ENCODE measurements at regions not wholly inside any gene's neighbourhood (a gene's known extent, or its start where the extent isn't known, plus 50 kb on each side); places are given as distances from the start of the nearest gene placed in this dataset.

DNA sequence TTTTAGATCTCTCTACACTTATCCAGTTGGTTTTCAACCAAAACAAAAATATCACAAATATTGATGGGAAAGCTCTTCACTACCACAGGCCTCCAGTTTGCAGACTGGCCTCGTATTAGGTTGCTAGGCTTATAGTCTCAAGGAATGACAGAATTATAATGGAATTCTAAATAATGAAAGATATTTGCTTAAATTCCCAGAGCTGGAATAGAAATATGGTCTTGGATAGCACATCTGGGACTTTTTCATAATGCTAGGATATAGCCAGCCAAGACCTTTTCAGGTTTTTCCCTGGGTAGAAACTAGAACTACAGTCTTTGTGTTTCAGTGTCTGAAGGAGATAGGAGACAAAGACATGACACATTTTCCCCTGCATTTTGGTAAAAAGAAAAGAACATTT lies 121.9 kb upstream of the STAC start:
- no peak for DNase-seq (ENCODE audit: low read depth in 3 of 3, low spot score in 1 of 3)

DNA sequence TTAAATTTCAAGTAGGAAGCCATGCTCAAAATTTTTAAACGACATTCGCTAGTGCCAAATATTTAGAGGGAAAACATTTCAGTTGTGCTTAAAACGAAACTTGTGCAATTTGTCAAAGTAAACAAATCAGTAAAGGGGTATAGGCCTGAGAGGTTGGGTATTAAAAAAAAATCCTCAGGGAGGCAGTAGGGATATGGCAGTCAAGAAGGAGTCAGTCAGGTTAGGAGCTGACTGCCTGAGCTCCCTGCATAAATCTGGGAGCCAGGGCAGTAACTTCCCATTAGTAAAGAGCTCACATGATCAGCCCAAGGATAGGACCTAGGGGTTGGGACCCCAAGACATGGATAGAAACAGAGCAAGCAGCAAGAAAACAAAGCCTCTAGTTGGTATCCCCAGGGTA lies 120.7 kb upstream of the STAC start:
- no peak for DNase-seq (ENCODE audit: low read depth in 3 of 3, low spot score in 1 of 3)

DNA sequence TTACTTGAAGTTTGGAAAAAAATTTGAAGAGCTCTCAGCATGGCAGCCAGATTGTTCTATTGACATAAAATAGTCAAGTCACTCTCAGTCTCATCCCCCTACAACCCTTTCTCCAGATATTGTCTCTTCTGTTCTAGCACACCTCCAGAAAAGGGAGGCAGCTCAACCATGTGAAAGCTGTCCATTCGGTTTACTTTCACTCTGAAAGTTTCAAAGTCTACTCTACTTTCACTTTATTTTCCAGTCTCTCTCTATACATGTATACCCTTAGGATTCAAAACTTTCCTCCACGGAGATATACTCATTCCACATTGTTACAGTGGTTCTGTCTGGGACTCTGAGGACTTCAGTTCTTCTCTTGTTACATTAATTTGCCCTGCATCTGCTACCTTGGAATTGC lies 111.0 kb upstream of the STAC start:
- no peak for DNase-seq (ENCODE audit: low read depth in 3 of 3, low spot score in 1 of 3)

DNA sequence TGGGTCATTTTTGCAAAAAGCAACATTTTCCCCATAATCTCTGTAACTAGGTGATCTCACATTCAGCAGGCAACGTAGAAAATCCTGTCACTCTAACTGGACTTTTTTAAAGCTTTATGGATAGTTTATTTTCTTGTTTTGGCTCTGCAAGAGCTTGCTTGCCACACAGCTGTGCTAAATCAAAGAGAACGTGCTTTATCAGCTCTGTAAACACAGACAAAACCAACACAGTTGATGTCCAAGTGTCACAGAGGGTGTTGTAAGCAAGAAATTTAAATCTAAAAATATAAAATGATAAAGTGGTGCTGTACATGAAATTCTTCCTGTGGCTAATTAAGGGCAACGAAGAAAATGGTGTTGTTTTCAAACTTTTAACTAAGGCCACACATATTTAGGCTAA lies 97.5 kb upstream of the STAC start:
- no peak for DNase-seq (ENCODE audit: low read depth in 3 of 3, low spot score in 1 of 3)

DNA sequence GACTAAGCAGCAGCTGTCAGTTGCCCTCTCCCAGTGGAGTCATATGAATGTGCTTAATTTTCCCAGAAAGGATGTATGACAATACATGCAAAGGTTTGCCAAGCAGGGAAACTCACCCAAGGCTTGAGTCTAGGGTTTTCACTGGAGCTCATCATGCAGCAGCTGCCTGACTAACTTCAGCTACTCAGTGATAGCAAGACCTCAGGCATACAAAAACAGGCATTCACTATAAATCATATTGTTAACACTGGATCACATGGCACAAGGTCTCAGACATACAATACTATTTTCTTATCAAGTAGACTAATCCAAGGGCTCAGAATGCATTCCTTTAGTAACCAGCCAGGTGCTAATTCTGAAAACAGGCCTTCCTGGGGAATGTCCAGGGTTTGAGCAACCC lies 85.0 kb upstream of the STAC start:
- no peak for DNase-seq (ENCODE audit: low read depth in 3 of 3, low spot score in 1 of 3)

DNA sequence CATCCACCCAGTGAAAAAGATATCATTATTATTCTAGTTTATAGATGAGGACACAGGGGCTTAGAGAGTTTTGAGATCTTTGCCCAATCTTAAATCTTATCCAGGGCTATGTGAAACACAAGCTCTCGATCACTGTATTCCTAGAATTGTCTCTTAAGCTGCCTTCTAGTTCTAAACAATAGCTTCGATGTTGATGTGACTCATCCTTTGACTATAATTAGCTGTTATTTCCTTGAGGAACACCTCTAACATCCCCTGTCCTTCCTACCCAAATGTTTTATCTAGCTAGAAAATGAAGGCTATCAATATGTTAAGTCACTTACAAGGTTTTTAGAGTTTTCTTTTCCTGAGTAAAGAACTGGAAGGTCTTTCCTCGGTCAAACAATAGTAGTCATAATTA lies 83.1 kb upstream of the STAC start:
- no peak for DNase-seq (ENCODE audit: low read depth in 3 of 3, low spot score in 1 of 3)

DNA sequence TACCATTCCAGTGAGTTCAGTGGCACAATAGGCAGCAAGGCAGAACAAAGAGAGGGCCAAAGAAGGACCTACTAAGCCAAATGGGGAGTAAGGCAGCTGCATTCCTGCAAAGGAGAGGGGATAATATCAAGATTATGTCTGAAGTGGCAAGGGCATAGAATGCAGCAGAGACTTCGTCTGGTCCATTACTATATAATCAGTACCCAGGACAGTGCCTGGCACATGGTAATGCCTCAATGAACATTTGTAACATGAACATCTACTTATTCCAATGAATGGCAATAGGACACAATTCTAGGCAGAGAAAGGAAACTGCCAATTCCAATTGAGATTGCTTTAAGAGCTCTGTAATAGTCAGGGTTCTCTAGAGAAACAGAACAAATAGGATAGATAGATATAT lies 82.1 kb upstream of the STAC start:
- no peak for DNase-seq (ENCODE audit: low read depth in 3 of 3, low spot score in 1 of 3)

DNA sequence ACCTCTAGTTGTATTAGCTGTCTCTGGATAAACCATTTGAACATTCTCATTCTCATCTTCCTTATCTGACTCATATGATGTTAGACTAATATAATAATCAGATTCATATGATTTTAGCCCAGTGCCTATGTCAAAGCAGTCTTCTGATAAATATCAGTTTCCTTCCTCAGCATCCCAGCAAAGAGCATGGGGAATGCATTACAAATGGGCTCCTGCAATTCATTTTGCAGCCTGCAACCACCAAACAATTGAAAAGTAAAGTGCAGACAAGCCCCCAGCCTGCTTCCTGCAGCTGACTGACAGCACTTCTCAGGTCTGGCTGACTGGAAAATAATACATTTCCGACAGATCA lies 78.2 kb upstream of the STAC start:
- no peak for DNase-seq (ENCODE audit: low read depth in 3 of 3, low spot score in 1 of 3)

DNA sequence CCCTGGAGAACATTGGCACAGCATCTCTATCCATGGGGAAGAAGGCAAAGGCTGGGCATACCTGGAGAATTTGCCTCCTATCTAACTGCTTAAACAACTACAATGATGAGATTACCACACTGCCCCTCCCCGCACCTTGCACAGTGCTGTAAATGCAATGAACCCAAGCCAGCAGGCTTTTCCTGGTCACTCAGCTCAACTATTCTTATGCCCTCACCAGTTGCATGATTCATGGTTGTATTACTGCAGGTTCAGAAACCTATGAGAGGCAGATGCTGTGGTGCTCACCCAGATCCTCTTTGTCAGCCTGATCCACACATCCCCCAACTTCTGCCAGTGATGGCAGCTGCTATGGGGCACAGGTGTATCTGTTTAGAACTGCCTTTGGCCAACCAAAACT lies 77.7 kb upstream of the STAC start:
- no peak for DNase-seq (ENCODE audit: low read depth in 3 of 3, low spot score in 1 of 3)

DNA sequence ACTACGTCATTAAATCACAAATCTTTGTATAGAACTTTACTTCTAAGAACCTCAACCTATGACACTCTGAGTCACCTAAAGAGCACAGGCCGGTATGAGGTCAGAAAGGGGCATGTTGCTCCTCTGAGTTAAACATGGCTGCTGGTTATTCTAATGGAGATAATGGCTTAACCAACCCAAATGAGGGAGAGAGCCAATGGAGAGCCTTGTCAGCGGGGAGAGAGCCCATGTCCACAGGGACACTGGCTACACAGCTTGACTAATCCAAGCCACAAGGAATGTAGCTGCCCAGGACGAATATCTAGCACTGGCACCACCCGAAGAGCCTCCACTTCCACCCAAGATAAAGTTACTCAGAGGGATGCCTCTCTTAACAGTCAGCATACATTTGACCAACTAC lies 77.0 kb upstream of the STAC start:
- DNase-seq (ENCODE audit: low read depth in 3 of 3, low spot score in 1 of 3) = no peak

DNA sequence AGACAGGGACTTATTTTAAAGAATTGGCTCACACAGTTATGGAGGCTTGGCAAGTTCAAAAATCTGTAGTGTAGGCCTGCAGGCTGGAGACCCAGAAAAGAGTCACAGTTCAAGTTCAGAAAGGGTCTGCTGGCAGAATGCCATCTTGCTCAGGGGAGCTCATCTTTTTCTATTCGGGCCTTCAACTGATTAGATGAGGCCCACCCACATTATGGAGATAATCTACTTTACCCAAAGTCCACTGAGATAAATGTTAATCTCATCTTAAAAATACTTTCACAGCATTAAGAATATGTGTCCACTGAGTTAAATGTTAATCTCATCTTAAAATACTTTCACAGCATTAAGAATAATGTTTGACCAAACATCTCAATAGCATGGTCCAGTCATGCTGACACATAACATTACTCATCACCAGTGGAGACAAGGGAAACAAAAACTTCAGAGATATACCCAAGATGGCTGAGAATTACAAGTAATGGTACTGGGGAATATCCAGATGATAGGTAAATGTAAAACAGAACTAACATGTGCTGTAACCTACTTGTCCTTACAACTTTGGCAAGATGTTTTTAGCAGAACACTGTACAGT lies 74.3 kb upstream of the STAC start:
- DNase-seq (ENCODE audit: low read depth in 3 of 3, low spot score in 1 of 3) = no peak

DNA sequence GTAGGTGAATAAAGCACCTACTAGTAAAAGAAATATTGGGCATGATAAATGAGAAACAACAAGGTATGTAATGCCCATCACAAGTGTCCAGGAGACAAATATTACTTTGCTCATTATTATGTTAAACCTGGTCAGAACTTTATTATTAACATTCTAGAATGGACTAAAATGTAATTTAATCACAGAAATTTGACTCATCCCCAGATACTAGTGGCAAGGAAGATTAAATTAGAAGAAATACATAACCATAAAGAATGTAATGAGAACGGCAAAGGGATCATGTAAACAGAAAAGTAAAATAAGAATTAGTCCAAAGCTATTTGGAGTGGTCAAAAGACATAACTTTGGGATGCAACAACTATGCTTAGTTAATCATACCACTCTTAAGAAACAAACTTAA lies 71.2 kb upstream of the STAC start:
- DNase-seq (ENCODE audit: low read depth in 3 of 3, low spot score in 1 of 3) = no peak

DNA sequence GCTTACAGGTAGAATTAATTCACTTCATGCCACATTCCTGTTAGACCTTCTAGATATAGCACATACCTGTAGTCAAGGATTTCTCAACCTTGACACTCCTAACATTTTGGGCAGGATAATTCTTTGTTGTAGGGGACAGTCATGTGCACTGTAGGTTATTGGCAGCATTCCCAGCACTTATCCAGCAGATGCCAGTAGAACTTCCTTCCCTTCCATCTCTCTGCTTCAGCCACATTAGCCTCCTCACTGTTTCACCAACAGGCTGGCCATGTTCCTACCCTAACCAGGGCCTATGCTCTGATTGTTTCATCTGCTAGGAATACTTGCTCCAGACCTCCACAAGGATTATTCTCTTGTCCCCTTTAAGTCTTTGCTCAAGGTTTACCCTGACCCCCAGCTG lies 68.0 kb upstream of the STAC start:
- no peak for DNase-seq (ENCODE audit: low read depth in 3 of 3, low spot score in 1 of 3)

DNA sequence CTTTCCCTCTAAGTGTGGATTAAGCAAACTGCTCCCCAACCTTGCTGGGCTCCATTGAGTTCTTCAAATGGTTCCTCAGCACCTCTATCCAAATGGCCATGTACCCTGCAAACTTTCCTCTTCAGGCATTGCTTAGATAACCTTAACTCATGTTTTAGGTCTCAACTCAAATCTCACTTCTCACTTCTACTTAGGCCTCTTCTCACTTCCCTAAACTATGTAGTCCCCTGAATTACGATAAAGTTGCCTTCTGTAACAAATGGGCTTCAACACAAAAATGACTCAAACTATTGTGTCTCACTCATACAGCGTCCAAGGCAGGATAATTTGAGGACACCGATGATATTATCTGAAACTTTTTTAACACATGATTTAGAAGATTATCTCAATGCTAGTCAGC lies 62.4 kb upstream of the STAC start:
- no peak for DNase-seq (ENCODE audit: low read depth in 3 of 3, low spot score in 1 of 3)

DNA sequence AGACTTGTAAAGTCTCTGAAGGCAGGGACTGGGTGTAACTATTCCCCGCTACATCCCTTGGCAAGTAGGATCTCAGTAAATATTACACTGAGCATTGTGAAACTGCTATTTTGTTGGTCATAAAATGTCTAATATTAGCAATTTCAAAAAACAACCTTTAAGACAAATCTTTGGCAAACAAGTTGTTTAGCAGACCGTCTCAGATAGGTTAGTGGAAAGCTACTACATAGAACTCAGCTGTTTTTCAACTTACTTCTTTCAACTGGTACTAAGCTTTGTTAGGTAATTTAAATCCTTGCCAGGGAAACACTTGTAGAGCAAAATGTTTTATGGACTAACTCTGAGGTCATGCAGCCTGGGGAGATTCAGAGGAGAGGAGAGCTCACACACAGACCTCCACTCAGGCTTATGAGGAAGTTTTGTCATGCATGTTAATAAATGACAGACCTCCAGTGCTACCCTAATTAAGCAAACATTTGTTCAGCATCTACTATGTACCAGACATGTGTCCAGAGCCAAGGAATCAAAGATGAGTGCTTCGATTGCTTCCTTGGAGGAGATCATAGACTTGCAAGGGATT lies 61.6 kb upstream of the STAC start:
- no peak for DNase-seq (ENCODE audit: low read depth in 3 of 3, low spot score in 1 of 3)

DNA sequence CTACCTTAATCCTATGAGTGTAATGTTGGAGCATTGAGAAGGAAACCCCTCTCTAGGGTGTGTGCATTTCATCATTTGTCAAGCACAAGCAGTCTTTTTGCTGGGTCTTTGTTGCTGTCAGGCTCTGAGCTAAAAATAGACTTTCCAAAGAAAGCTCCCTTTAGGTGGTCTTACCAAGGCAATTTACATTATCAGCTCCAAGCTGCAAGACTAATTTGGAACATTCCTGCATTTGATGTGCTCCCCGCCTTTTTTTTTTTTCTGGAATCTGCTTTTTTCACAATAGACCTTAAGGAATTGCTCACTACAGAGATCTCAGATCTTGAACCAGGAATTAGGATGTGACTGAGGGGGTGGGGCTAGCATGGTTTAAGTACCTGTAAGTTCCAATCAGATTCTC lies 60.6 kb upstream of the STAC start:
- no peak for DNase-seq (ENCODE audit: low read depth in 3 of 3, low spot score in 1 of 3)
